GM18909 (cell line): ENCODE measurements at regions not wholly inside any gene's neighbourhood (a gene's known extent, or its start where the extent isn't known, plus 50 kb on each side); places are given as distances from the start of the nearest gene placed in this dataset.

Experiments used
- ATAC-seq: cut with Tn5 transposase; IDR thresholded peaks from one replicate; pipeline ENCODE4 v1.9.1; 2021; ENCODE audit warnings: mild to moderate bottlenecking; ENCODE audit not compliant: unreplicated experiment, poor library complexity

DNA sequence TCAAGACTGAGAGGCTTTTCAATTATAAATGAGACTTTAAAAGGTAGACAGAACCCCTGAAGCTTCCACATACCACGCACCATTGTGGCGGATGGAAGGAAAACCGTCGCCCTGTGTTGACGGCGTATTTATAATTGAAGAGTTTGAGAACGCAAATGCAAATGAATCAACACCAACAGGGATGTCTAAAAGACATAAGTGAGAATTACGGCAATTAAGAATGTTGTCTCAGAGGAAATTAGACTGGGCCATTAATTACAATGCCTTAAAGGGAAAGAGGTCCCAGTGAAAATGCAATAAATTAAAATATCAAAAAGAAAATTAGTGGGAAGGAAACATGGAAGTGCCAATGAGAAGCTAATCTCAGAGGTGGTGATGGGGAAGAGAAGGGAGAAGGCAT is 148.5 kb upstream of the XYLT1 start:
- no peak for ATAC-seq

DNA sequence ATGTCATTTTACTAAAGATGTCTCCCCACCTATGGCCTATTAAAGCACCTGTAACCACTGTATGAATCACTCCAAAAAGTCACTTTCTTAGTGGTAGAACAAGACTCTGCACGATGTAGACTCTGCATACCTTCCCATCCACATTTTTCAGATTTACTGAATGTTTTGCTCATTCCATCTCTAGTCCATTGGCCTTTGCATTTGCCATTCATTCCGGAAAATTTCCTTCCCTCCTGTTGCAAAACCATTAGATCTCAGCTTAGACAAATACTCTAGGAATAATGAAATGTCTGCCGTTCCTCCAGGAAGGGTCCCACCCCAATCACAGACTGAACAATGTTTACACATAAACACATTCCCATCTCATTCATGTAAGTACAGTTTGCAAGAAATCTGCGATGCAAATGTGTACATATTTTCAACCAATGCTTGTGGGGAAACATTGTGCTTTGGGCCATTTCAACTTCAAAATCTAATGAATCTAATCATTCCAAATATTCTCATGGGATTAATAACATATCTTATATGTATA is 146.3 kb upstream of the XYLT1 start:
- ATAC-seq = no peak

DNA sequence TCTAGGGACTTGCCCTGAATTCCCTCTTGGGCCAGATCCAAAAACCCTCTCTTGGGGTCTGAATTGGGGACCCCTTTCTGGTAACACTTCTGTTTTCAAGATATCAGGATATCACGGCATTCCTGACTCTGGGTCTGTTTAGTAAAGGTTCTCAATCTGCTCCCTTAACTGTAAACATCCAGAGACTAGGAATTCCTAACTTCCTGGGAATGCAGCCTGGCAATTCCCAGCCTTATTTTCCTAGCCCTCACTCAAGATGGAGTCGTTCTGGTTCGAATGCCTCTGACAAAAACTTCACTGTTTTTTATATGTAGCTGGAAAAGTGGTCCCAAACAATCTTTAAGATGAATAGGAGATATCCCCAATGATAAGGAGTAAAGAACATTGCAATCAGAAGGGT is 141.6 kb upstream of the XYLT1 start:
- ATAC-seq = no peak

DNA sequence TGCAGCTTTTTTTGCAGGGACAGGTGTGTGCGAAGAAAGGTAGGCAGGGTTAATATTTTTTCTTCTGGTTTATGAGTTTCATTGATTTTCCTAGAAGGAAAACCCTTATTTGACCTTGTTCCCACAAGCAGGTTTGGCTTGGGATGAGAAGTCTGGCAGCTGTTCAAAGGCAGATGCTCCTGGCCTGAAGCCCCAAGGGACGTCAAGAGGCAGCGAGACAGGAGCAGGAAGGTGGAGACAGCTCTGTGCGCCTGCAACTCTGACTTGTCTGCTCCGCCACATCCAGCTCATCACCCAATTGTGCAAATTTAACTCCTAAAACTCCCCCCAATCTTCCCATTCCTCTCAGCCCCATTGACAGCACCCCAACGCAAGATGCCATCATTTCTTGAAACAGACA is 136.8 kb upstream of the XYLT1 start:
- ATAC-seq = no peak

DNA sequence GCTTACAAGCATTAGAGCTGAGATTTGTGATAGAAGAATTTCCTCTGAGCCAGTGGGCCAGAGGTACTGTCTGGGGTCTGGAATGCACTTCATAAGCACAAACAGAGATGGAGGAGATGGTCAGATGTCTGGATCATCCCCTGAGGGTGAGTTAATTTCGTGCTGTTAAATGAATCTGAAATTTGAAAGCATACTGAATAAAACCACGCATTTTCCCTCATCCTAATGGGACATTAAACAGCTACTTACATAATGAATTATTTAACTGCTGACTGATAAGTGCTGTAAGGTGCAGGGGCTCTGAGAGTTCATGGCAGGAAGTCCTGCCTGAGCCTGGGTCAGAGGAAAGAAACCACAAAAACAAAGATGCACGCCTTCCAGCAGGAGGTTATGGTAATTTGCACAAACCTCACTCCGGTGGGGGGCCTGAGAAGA is 136.3 kb upstream of the XYLT1 start:
- no peak for ATAC-seq

DNA sequence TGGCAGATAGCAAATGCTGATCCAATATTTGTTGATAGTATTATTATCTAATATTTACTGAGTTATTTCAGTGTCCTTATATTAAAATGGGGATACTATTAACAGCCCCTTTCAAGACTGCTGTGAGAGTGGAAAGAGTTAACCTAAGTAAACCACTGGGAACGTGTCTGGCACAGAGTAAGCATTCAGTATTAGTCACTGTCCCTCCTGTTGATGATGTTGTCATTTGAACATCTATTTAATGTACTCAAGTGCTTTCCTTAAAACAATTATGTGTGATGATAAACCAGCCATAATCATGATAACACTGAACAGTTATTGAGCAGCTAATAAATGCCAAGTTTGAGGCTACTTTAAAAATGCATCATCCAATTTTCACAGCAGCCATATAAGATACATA is 135.7 kb upstream of the XYLT1 start:
- no peak for ATAC-seq

DNA sequence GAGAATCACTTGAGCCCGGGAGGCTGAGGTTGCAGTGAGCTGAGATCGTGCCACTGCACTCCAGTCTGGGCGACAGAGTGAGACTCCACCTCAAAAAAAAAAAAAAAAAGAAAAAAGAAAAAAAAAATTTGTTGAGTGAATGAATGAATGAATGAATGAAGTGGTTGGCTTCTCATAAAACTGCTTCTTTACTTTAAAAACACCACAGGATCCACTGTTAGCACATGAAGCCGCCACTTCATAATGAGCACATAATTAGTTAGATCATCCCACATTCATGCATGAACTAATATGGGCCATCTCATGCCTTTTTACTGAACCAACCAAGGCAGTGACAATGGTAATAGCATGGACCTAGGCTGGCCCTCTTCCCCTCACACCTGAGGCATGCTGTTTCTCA is 135.0 kb upstream of the XYLT1 start:
- ATAC-seq = no peak

DNA sequence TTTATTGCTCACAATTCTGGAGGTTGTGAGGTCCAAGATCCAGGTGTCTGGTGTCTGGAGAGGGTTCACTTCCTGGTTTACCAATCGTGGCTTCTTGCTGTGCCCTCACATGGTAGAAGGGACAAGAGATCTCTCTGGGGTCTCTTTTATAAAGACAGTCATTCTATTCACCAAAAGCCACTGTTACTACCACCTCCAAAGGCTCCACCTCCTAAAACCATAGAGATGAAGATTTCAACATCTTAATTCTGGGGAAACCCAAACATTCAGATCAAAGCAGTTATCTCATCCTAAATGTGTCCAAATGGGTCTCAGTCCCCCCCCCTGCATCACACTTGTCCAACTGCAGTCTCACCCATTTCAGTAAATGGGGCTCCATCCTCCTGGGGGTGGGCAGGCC is 132.9 kb upstream of the XYLT1 start:
- ATAC-seq = no peak

DNA sequence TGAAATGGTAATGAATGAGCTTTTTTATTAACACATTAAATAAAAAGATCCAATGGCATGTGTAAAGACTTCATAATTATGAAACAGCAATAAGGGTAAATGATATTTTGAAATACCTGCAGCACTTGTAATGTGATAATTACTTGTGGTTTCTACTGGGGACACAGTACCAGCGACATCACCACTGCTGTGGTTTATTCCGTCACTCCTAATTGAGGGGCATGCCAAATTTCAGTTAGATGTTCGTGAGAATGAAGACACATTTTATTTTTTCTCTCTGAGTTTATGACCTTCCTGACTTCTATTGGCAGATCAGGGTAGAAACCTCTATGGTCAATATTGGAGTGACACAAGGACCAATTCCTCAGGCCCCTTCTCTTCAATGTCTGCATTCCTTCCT is 131.9 kb upstream of the XYLT1 start:
- ATAC-seq = no peak

DNA sequence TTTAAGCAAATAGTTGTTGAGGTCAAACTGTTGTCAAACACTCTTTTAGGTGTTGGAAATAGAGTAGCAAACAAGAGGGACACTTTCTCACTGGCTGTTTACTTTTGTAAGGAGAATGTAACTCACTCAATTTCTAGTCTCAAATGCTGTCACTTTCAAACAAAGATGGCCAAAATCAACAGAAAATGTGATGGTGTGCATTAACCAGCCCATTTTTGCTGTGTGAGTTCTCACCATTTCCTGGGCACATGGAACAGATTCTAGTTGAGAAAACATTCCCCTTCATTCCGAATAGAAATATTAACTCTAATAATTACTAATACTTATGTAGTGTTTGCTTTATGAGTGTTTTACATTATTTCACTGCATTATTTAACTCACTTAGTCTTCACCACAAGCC is 128.2 kb upstream of the XYLT1 start:
- no peak for ATAC-seq

DNA sequence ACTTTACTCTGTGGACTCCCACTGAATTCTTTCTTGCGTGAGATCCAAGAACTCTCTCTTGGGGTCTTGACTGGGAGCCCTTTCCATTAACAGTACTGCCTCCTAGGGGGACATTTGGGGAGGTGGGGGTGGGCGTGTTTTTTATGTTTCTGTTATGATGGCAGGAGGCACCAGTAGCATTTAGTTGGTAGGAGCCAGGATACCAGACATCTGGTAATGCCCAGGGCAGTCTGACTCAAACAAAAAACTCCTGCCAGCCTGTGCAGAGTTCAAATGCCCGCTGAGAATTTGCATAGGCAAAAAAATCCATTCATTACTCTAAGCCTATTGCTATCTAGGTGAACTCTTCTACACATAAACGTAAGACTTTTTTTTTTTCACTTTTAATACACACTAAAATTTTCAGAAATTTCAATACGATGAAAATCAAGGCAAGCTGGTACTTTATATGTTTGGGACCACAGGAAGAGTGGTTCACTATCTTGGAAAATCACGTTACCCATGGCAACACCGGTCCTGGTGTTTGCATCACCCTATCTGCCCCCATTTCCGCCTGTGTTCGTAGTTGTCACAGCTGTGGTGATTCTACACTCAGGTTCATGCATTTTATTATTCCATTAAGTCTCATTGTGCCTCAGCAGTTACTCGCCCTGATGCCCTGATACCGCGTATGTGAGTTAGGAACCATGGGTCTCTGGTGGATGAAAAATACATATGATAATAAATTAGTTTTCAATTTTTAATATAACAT is 121.1 kb upstream of the XYLT1 start:
- no peak for ATAC-seq

DNA sequence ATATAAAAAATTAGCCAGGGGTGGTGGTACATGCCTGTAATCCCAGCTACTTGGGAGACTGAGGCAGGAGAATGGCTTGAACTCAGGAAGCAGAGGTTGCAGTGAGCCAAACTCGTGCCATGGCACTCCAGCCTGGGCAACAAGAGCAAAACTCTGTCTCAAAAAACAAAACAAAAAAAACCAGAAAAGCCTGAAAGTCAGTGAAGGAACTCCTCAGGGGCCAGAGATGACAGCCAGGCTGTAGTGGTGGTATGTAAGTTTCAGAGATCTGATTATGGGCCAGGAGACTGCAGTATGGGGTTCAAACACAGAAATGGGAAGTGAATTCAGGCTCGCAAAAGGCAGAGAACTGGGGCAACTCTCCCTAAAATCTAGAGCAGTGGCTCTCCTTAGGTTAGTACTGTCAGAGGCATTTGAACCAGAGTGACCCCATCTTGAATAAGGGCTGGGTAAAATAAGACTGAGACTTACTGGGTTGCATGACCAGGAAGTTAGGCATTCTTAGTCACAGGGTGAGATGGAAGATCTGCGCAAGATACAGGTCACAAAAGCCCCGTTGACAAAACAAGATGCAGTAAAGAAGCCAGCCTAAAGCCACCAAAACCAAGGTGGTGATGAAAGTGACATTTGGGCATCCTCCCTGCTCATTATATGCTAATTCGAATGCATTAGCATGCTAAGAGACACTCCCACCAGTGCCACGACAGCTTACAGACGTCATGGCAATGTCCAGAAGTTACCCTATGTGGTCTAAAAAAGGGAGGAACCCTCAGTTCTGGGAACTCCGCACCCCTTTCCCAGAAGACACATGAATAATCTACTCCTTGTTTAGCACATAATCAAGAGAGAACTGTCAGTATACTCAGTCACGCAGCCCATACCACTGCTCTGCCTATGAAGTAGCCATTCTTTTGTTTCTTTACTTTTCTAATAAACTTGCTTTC is 120.2 kb upstream of the XYLT1 start:
- ATAC-seq = no peak

DNA sequence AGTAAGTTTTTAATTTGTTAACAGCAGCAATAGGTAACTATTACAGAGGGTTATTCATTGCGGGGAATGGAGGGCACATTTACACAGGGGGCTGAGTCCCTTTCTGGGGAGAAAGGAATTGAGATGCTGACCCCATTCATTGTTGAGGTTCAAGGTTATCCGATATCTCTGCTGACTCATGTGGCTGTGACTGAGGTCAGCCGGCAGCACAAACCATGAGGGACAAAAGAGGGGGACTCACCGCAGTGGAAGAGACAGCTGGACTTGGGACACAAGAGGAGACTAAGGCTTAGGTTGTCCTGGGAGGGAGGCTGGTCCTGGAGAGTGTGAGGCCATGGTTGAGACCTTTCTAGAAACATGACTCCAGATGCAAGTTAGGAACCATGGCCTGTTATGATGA is 119.1 kb upstream of the XYLT1 start:
- no peak for ATAC-seq

DNA sequence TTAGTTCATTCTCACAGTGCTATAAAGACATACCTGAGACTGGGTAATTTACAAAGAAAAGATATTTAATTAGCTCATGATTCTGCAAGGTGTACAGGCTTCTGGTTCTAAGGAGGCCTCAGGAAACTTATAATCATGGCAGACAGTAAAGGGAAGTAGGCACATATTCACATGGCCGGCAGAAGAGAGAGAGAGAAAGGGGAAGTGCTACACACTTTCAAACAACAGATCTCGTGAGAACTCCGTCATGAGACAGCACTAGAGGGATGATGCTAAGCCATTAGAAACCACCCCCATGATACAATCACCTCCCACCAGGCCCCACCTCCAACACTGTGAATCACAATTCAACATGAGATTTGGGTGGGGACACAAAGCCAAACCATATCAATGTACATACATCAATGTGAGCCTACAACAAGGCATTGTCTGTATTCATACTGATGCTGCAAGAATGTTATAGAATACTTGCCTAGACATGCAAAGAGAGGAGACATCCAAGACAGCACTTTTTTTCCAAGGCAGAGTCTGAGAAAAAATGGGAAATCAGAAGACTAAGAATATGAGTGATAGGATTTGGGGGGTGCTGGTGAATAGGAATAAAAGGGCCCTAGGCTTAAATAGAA is 114.8 kb upstream of the XYLT1 start:
- no peak for ATAC-seq

DNA sequence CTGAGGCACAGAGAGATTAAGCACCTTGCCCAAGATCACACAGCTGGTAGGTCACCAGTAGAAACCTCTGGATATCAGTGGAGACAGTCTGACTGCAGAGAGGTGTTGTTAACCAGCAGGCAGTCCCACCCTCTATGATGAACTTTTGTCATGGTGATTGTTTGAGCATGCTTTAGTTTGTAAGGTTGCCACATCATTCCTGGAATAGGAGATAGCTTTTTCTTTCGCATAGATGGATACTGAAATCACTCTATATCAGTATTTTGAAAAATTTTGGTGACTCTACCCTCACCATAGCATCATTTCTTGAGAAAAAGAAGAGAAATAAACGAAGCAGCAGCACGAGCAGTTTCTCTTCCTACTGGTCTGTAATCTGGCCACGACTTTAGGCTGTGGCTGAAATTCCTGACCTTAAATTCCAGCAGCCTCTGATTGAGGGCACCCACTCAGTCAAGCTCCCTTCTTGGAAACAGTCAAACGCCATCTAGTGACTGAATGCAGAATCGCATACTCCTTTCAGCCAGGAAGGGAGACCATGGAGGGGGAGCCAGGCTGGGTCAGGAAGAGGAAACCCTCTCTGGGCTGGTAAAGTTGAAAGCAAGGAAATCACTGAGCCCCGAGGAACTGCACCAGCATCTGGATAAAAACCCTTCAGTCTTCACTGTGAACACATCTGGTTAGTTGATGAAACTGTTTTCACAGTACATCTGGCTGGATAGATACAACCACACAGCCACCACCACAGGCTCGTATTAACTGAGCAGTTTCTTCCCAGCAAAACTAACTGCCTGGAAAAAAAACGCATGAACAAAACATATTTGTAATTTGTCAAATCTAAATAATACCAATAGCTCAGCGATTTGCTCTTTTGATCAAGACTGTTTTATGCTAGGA is 108.5 kb upstream of the XYLT1 start:
- no peak for ATAC-seq

DNA sequence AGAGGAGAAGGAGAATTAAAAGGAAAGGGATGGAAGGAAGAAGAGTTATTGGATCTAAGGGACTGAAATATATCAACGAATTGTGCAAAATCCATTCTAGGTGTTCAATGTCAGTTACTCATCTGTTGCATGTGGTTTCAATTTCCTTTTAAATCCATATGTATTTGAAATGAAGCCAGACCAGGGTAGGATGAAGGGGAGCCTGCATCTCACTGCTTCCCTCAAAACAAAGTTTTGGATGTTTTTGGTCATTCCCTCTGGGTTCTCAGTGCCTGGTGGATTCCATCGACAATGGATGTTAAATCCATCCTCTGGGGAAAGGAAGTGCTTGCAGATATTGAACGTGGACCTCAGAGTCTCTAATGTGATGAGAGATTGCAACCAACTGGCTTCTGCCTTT is 103.5 kb upstream of the XYLT1 start:
- ATAC-seq = no peak

DNA sequence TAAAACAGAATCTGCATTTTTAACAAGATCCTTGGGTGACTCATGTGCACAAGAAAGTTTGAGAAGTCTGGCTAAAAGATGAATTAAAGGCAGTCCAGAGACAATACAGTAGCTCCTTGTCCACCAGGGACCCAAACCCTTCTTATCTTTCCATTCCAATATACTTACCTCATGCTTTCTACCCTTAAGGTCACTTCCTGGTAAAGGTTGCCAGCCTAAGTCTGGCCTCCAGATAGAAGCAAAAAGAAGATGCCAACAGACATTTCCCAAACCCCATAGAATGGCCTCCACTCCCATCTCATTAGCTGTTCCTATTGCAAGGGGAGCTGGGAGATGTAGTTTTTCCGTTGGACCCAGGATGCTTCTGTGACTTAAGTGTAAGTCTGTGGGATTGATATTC is 101.4 kb upstream of the XYLT1 start:
- no peak for ATAC-seq

DNA sequence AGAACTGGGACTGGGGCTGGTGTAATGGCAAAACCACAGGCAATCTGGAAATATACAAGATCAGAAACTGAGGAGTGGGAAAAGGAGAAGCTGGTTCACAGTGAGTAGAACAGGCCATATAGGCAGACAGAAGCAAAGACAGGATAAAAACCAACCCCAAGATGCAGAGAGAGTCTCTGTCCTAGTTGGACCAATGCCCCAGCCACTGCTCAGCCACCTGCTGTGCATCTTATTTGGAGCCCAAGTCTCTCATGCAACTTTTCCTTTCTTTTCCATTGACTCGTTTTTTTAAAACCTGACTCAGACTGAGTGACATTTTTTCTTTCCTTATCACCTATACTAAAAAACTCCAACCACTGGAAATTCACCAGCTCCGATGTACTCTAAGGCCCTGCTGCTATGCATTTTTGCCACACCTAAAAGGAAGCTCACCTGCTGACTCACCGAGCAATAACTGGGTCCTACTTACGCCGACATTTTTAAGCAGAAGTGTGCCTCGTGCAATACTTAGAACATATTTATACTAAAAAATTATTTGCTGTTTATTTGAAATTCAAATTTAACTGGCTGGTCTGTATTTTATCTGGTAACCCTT is 100.8 kb upstream of the XYLT1 start:
- ATAC-seq = no peak

DNA sequence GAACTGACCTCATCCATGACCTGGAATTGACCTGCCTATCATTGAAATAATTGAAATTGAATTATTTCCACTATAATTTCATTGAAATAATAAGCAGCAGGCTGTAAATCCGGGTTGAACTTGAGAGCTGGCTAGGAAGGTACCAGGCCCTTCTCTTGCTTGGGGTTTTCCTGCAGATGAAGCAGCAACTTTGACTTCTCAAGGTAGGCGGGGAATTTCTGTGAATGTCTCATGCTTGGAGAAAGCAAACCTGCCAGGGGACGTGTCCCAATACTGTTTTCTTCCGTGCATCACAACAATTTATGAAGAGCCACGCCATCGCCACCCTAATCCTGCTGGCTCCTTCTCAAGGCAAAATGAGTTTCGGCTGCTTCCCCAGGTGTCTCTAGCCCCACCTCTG is 97.5 kb upstream of the XYLT1 start:
- no peak for ATAC-seq

DNA sequence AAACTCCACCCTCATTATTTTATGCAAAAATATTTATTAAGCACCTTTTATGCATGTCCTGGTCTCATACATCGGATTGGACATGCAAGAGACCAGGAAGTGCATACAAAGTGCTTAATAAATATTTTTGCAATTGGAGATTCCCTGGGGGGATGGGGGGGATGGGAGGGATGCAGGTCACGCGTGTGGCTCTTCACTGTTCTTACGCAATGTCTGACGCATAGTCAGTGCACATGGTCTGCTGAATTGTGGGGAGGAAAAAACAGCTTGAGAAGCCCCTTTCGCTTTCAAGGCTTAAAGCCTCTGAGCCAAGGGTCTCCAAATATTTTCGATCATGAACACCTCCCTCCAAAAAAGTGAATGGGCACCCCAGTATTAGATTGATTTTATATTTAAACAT is 96.7 kb upstream of the XYLT1 start:
- no peak for ATAC-seq
